GM18873 (cell line): ENCODE measurements at regions not wholly inside any gene's neighbourhood (a gene's known extent, or its start where the extent isn't known, plus 50 kb on each side); places are given as distances from the start of the nearest gene placed in this dataset.

Source experiments
- ATAC-seq: cut with Tn5 transposase; IDR thresholded peaks from one replicate; pipeline ENCODE4 v1.9.1; 2021; ENCODE audit warnings: mild to moderate bottlenecking, moderate library complexity, moderate number of reproducible peaks; ENCODE audit not compliant: unreplicated experiment, low FRiP score

- no peak for ATAC-seq
These were observed 2480.2 kb downstream of the PCDH7 start for GRCh38 chr4:33200377-33200776.

DNA sequence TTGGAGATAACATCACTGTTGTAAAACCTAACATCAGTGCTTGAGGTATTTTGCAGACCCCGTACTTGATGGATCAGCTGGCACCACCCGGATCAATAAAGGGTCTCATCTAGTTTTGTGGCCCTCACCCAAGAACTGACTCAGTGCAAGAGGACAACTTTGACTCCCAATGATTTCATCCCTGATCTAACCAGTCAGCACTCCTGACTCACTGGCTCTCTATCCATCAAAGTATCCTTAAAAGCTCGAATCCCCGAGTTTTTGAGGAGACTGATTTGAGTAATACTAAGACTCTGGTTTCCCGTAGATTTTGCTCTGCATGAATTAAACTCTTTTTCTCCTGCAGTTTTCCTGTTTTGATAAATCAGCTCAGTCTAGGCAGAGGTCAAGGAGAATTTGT lies 2498.1 kb downstream of the PCDH7 start:
- ATAC-seq: no peak

- ATAC-seq: peak; percentile 93
These were observed 2506.0 kb downstream of the PCDH7 start for GRCh38 chr4:33226133-33226532.

GRCh38 chr4:33226783-33227182 lies 2506.6 kb downstream of the PCDH7 start:
- ATAC-seq: no peak

GRCh38 chr4:33255094-33255493 lies 2534.9 kb downstream of the PCDH7 start:
- no peak for ATAC-seq

DNA sequence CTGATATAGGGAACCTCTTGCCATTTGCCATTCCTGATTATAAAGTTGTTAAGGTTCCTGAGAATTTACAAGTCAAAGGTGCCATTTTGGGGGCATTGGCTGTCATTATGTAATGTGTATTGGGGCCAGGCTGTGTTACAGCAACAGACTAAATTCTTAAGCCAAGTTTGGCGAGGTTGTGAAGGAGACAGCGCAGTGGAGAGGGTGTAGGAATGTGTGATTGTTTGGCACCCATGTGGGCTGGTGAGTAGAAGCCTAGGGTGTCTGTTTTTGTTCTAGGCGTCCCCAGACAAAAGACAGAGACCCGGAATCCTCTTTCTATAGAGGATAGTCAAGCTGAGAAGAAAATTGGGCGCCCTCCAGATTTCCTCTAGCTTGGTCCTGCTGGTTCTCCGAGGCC lies 2535.3 kb downstream of the PCDH7 start:
- ATAC-seq: no peak

GRCh38 chr4:33262824-33263223 lies 2542.7 kb downstream of the PCDH7 start:
- ATAC-seq: no peak

DNA sequence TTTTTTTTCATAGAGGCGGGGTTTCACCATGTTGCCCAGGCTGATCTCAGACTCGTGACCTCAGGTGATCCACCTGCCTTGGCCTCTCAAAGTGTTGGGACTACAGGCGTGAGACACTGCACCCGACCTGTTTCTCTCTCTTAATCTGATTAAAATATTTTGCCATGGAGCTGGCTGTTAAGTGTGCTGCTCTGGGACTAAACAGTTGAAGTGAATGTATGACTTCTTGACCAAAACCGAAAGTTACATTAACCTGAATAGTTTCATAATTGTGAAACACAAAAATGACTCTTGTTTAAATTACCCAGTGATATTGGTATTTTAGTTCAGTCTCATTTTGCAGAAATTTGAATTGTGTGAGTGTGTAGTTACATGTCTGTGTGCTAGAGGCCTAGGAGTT lies 2548.6 kb downstream of the PCDH7 start:
- ATAC-seq: no peak

DNA sequence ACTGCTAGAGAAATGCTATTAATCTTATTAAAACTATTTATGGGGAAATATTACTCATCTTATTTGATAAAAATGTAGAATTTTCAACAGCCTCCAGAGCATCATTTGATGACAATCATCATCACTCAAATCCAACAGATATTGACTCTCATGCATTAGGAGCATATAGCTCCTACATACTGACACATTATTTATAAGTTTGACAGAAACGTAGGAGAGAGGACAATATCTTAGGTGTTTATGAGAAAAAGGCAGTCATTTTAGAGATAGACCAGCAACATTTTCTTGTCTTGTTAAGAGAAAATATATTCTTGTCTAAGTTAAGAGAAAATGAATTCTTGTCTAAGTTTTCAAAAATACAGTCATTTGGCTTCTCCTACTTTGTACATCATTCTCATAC lies 2550.2 kb downstream of the PCDH7 start:
- no peak for ATAC-seq

DNA sequence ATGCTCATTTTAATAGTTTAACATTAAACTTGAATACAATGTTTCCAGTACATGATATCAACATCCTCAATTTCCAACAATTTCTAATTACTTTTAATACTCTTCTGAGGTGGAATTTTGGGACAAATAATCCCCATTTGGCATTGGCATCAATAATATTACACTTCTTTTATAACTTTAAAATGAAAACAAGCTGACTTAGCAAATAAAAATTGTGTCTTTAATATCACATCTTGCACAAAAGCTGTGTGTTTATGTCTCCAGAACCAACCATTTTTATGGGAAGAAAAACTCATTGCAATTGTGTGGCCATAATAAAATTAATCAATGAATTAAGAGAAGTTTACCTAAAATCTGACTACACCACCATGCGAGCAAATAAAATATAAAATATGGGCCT lies 2552.6 kb downstream of the PCDH7 start:
- ATAC-seq: no peak

DNA sequence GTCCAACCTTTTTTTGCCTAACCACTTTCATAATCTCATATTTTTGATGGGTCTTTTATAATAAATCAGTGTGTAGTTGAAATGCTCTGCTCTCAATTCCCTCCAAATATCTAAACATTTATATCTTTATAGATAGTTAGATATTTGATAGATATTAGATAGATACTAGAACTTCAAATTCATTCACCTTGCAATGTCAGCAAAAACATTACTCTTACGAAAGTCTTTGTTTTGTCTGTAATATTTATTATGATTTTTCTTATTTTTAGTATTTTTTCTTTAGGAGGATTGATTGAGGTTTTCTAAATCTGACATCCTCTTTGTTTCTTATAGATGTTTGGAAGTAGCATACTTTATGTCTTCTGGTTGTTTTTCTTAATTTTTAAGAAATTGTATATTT lies 2563.6 kb downstream of the PCDH7 start:
- no peak for ATAC-seq

- no peak for ATAC-seq
These were observed 2576.8 kb downstream of the PCDH7 start for GRCh38 chr4:33296876-33297455.

DNA sequence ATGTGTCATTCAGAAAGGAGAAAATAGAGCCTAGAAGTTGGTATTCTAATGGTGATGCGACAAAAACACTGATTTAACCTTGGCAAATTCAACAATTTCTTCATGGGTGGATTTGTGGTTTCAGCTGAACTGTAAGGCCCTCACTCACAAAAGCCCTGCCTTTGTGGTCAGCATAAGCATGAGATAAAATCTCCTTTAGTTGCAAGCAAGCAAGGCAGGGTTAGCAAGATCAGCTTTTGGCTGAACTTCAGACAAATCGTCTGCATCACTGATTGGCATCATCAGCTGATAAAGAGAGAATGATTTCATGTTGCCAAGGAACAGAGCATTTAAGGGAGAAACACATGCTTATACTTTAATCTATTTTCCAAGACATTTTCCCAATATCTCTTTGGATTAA lies 2582.2 kb downstream of the PCDH7 start:
- ATAC-seq: no peak

GRCh38 chr4:33306131-33306530 lies 2586.0 kb downstream of the PCDH7 start:
- no peak for ATAC-seq

- ATAC-seq: no peak
These were observed 2595.9 kb downstream of the PCDH7 start for GRCh38 chr4:33316033-33316432.

DNA sequence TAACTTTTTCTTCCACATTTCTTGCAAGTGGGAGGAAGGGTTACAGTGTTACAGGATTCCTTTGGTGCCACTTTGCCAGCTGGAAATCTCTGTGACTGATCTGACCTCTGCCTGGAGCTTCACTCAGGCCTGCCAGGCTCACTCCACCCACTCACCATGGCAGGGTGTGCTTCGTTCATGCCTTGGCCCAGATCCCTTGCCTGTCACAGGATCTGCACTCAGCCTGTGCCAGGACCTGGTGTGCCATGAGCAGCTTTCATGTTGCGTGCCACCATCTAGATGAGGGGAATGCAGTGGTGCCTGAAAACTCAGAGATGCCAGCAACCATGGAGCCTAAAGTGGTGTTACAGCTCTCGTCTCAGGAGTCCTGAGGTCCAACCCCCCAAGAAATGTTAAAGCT lies 2596.4 kb downstream of the PCDH7 start:
- no peak for ATAC-seq

- no peak for ATAC-seq
These were observed 2603.2 kb downstream of the PCDH7 start for GRCh38 chr4:33323393-33323792.

- no peak for ATAC-seq
These were observed 2614.2 kb downstream of the PCDH7 start for GRCh38 chr4:33334416-33334815.

GRCh38 chr4:33339762-33340161 lies 2619.6 kb downstream of the PCDH7 start:
- ATAC-seq: no peak

- no peak for ATAC-seq
These were observed 2620.0 kb downstream of the PCDH7 start for GRCh38 chr4:33340168-33340567.

- no peak for ATAC-seq
These were observed 2629.2 kb downstream of the PCDH7 start for GRCh38 chr4:33349376-33349775.

DNA sequence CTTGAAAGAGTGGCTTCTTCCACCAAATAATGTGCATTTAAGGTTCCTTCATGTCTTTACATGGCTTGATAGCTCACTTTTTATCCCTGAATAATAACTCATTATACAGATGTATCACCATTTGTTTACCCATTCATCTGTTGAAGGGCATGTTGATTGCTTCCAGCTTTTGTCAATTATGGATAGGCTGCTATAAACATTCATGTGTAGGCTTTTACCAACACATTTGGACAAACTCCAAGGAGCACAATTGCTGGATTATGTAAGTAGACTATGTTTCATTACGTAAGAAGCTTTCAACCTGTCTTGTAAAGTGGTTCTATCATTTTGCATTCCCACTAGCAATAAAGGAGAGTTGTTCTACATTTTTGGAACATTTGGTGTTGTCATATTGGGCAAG lies 2637.0 kb downstream of the PCDH7 start:
- no peak for ATAC-seq

GRCh38 chr4:33369446-33369845 lies 2649.3 kb downstream of the PCDH7 start:
- ATAC-seq: no peak
